ENCODE measurements at regions not wholly inside any gene's neighbourhood (a gene's known extent, or its start where the extent isn't known, plus 50 kb on each side); places are given as distances from the start of the nearest gene placed in this dataset.
A peak's percentile ranks its signal among the peaks of the same experiment; 100 is the strongest.

GRCh38 chr13:33644581-33645543 is 173.1 kb upstream of the RFC3 start:
- WGBS = 68% methylated on average over 8 of the region's 8 CpGs
- Histone ChIP-seq H3K27me3 (no peaks in the 10 kb centered on the region), H3K36me3 (no peaks in the 10 kb centered on the region), H3K4me1 (peaks cover 26 to 38% (median 35%) of the 10 kb centered on the region in 4 donors), H3K9me3 (no peaks in the 10 kb centered on the region), H3K4me3 (no peak overlapping the region), H3K27ac (replicated peaks in 1 of 4) (peak overlapping the region; percentile 53 to 74 (median 64))
- intact Hi-C loops (cut with DNase I) = no loop called here
- TF ChIP-seq POLR2AphosphoS5 (IDR thresholded peaks at IDR 0.05) (peak in 1 of 2 donors; percentile 39), EP300 (IDR thresholded peaks at IDR 0.05) (no peak)
- DNase-seq (ENCODE audit: extremely low spot score) = no peak

- H3K36me3 ChIP-seq = no peaks in the 10 kb centered on the region
- no peak for DNase-seq (ENCODE audit: extremely low spot score)
- peaks cover 26 to 33% (median 29%) of the 10 kb centered on the region in 4 donors for H3K4me1 ChIP-seq
- no peak for TF ChIP-seq EP300 (IDR thresholded peaks at IDR 0.05)
- TF ChIP-seq POLR2A (IDR thresholded peaks at IDR 0.05; ENCODE audit: low read depth) = no peak
- TF ChIP-seq POLR2AphosphoS5 (IDR thresholded peaks at IDR 0.05) = no peak
- no peak for TF ChIP-seq CTCF (IDR thresholded peaks at IDR 0.05)
- peak overlapping the region in 3 of 4 donors; percentile 36 to 74 (median 48) for H3K27ac ChIP-seq (replicated peaks in 1 of 4)
- H3K4me3 ChIP-seq = no peak overlapping the region
- H3K9me3 ChIP-seq = no peaks in the 10 kb centered on the region
- intact Hi-C loops (cut with DNase I) = no loop called here
- no peaks in the 10 kb centered on the region for H3K27me3 ChIP-seq
- WGBS = 96% methylated on average over 10 of the region's 10 CpGs
Observed at GRCh38 chr13:33645591-33646554, 172.1 kb upstream of the RFC3 start.

- intact Hi-C loops (cut with DNase I) = no loop called here
- no peaks in the 10 kb centered on the region for H3K27me3 ChIP-seq
- H3K4me1 ChIP-seq = peaks cover 0 to 10% (median 5%) of the 10 kb centered on the region in 4 donors
- no peak for TF ChIP-seq CTCF (IDR thresholded peaks at IDR 0.05)
- no peak for TF ChIP-seq EP300 (IDR thresholded peaks at IDR 0.05)
- H3K36me3 ChIP-seq = no peaks in the 10 kb centered on the region
- H3K9me3 ChIP-seq = no peaks in the 10 kb centered on the region
- no peak for DNase-seq (ENCODE audit: extremely low spot score)
- H3K27ac ChIP-seq (replicated peaks in 1 of 4) = peak overlapping the region in 1 of 4 donors; percentile 16
- WGBS = 72% methylated on average over 5 of the region's 5 CpGs
- no peak overlapping the region for H3K4me3 ChIP-seq
Observed at GRCh38 chr13:33649212-33649878, 168.6 kb upstream of the RFC3 start.

- H3K27ac ChIP-seq (replicated peaks in 1 of 4) = no peak overlapping the region
- H3K27me3 ChIP-seq = no peaks in the 10 kb centered on the region
- H3K4me1 ChIP-seq = no peaks in the 10 kb centered on the region
- no peak overlapping the region for H3K4me3 ChIP-seq
- intact Hi-C loops (cut with DNase I) = no loop called here
- WGBS = 95% methylated on average over 3 of the region's 3 CpGs
- H3K36me3 ChIP-seq = no peaks in the 10 kb centered on the region
- TF ChIP-seq POLR2A (IDR thresholded peaks at IDR 0.05; ENCODE audit: low read depth) (no peak), CTCF (IDR thresholded peaks at IDR 0.05) (no peak), EP300 (IDR thresholded peaks at IDR 0.05) (no peak), POLR2AphosphoS5 (IDR thresholded peaks at IDR 0.05) (no peak)
- no peak for DNase-seq (ENCODE audit: extremely low spot score)
- H3K9me3 ChIP-seq = no peaks in the 10 kb centered on the region
Observed at GRCh38 chr13:33651766-33652165, 166.2 kb upstream of the RFC3 start.

All from esophagus muscularis mucosa (tissue), 4 donors.